ENCODE measurements at regions not wholly inside any gene's neighbourhood (a gene's known extent, or its start where the extent isn't known, plus 50 kb on each side); places are given as distances from the start of the nearest gene placed in this dataset.
"Not testable (repeated sequence)": the region's sequence is repeated elsewhere in the genome, so short reads cannot be mapped to it uniquely, and the experiment has no call there.

DNA sequence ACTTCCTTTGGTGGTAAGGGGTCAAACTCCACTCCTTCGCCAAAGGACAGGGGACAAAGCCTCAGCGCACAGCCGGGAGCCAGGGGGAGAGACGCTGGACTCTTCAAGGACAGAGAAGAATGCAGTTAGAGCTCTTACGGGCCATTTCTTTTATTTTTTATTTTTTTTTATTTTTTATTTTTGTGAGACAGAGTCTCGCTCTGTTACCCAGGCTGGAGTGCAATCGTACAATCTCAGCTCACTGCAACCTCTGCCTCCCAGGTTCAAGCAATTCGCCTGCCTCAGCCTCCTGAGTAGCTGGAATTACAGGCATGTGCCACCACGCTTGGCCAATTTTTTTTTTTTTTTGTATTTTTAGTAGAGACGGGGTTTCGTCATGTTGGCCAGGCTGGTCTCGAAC, 93.2 kb upstream of the RPH3AL start, which contains the start of gene RFLNB:
Gene RFLNB (minus strand): TSS at position 101 of the 400 bp plus-strand sequence.
- DNase-seq (ENCODE audit: low read depth in 2 of 2), result not testable (repeated sequence)

DNA sequence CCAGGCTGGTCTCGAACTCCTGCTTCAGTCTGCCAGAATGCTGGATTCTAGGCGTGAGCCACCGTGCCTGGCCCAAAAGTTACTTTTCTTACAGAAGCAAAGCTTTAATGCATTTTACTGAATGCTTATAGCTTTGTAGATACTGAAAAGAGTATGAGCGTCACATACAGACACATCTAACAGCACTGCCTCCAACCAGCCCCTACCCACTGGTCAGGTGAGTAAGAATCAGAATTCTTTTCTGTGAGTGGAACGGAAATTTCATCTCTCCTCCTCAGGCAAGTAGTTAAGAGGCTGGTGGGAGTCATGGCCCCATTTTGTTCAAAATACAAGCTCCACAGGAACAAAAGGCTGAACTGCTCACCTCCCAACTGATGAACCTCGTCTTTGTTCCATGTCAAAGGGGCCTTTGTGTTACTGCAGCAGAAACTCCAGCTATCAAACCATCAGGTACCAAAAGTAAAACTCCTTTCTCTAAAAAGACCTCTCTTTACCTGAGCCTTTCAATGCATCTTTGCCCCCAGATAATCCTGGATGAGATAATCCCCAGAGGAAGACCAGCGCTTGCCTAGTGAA, 92.4 kb upstream of the RPH3AL start:
- DNase-seq (ENCODE audit: low read depth in 2 of 2), result no peak

DNA sequence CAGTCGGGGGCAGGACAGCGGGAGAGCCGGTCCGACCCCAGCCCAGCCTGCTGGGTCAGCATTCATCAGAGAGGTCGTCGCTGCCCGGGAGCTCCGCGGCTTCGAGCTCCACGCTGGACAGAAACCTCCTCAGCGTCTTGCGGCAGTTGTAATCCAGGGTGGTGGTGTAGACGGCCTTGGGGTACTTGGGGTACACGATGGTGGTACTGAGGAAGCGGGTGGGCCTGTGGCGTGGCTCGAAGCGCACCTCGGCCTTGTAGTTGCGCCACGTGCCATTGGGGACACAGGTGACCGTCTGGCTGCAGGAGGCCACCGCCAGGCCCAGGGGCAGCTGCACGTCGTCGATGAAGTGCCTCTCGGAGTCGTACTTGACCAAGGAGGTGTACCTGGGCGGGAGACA, 90.5 kb upstream of the RPH3AL start:
- no peak for DNase-seq (ENCODE audit: low read depth in 2 of 2)

DNA sequence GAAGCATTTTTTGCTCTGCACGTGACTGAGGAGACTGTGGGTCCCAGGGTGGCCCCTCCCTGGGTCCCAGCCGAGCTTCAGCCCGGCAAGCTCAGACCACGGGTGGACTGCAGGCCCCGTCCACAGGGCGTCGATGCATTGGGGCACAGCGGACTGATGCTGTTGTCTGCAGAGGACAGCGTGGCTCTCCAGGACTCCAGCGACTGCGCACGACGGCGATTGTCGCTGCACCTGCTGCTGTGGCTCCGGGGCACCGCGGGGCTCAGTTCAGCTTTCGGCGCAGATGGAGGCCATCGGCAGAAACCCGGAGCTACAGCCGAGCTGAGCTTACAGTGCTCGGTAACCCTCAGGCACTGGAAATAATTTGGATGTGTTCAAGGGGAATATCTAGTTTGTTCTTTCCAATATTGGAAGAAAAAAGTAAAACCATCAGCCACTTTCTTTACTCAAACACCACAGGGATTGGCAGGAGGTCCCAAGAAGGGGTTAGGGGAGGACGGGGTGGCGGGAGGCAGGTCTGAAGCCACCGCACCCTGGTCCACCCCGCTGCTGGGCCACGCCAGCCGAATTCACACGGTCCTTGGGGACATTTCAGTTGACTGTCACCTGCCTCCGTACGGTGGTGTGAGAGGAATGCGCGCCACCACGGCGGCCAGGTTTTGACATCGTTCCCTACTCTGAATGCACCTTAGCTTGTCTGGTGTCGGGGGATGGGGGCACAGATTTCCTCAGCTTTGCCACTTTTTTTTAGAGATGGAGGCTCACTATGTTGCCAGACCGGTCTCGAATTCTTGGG, 88.7 kb upstream of the RPH3AL start:
- no peak for DNase-seq (ENCODE audit: low read depth in 2 of 2)

DNA sequence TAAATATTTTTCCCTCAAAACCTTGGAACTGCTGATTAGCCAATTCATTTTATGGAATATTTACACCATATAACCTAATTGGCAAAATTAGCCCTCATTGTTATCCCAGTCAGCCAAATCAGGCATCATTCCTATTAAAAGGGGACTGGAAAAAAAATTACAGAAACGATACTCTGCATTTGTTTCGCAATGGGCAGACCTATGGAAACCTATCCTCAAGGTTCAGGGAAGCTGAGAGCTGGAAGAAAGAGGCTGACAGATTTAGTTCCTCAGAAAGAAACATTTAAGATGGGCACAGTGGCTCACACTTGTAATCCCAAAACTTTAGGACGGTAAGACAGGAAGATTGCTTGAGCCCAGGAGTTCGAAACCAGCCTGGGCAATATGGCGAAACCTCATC, 85.6 kb upstream of the RPH3AL start:
- DNase-seq (ENCODE audit: low read depth in 2 of 2), result no peak

DNA sequence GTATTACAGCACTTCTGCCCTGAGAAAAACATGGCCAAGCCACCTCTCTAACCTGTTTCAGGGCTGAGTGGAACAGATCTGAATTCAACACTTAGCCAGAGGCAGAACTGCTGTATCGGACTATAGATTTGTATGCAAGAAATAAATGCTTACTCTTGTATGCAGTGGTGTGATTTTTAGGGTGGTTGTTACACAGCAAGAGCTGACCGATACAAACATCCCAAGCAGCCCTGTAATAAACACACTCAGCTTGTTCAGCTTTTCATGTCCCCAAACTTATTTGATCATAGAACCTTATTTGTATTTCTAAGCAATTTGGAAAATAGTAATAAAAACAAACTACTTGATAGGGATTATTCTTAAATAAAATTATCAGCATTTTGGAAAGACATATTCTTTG, 84.9 kb upstream of the RPH3AL start:
- no peak for DNase-seq (ENCODE audit: low read depth in 2 of 2)

DNA sequence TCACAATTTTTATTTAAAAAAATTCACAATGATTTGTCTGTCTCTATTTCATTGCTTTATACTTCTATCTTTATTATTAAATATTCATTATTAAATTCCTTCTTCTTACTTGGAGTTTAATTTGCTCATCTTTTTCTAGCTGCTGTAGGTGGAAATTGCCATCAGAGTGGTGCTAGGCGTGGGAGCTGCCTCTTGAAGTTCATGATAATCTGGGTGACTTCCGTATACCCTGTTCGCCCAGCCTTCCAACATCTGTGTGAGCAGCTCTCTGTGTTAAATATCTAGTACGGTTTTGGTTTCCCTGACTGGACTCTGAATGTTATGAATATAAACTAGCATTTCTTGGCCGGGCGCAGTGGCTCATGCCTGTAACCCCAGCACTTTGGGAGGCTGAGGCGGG, 84.0 kb upstream of the RPH3AL start:
- DNase-seq (ENCODE audit: low read depth in 2 of 2), result no peak

DNA sequence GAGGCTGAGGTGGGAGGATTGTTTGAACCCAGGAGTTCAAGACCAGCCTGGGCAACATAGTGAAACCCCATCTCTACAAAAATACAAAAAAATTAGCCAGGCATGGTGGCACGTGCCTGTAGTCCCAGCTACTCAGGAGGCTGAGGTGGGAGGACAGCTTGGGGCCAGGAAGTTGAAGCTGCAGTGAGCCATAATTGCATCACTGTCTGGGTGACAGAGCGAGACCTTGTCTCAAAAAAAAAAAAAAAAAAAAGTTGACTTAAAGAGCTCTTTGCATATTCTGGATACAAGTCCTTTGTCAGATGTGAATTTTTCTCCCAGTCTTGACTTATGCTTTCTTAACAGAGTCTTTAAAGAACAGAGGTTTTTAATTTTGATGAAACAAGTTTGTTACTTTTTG, 79.9 kb upstream of the RPH3AL start:
- DNase-seq (ENCODE audit: low read depth in 2 of 2), result not testable (repeated sequence)

DNA sequence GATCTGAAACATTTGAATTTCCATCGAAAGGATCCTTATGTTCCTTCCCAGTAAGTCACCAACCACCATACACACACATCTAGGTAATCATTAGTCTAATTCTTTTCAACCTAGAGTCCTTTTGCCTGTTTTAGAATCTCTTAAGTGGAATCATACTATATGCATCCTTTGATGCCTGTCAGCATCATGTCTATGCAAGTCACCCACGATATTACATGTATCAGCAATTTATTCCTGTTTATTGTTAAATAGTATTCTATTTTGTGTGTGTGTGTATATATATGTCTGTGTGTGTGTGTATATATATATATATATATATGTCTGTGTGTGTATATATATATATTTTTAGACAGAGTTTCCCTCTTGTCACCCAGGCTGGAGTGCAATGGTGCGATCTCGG, 78.9 kb upstream of the RPH3AL start:
- no peak for DNase-seq (ENCODE audit: low read depth in 2 of 2)

DNA sequence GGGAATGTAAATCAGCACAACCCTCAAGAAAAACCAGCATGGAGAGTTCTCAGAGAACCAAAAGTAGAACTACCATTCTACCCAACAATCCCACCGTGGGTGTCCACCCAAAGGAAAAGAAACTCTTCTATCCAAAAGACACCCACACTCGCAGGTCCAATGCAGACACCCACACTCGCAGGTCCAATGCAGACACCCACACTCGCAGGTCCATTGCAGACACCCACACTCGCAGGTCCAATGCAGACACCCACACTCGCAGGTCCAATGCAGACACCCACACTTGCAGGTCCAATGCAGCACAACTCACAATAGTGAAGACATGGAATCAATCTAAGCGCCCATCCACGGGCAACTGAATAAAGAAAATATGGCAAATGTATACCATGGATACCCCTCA, 77.0 kb upstream of the RPH3AL start:
- no peak for DNase-seq (ENCODE audit: low read depth in 2 of 2)

DNA sequence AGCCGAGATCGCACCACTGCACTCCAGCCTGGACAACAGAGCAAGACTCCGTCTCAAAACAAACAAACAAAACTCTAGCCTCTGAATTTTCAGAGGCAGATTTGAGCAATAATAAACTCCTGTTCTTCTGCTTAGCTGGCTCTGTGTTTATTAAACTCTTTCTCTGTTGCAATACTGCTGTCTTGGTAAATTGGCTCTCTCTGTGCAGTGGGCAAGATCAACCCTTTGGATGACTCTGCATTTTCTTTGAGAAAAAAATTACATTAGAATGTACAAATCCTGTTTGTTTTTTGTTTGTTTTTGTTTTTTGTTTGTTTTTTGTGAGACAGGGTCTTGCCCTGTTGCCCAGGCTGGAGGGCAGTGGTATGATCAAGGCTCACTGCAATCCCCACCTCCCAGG, 75.8 kb upstream of the RPH3AL start:
- no peak for DNase-seq (ENCODE audit: low read depth in 2 of 2)

DNA sequence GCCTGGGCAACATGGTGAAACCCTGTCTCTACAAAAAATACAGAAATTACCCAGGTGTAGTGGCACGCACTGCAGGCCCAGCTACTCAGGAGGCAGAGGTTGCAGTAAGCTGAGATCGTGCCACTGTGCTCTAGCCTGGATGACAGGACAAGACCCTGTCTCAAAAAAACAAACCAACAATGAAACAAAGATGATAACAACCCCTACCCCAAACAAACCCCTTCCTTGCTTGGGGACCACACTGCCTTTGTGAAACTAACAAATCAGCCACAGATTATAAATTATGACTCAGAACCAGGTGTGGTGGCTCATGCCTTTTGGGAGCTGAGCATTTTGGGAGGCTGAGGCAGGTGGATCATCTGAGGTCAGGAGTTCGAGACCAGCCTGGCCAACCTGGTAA, 75.3 kb upstream of the RPH3AL start:
- no peak for DNase-seq (ENCODE audit: low read depth in 2 of 2)

DNA sequence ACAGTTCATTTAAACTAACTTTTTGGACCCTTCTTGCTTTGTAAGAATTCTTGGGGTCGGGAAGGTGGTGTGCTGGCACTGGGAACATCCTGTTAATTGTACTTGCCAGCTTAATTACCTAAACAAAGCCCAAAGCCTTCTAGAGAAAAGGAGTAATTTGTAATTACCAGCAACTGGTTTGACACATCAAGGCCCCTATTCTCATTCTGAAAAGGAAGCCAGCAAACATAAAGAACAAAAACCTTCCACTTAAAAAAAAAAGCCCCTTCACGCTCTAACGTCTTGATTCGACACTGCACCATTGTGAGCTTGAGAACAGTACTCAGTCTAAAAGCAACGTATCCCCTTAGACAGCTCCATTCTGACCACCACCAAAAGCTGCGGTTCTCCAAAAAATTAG, 74.7 kb upstream of the RPH3AL start:
- DNase-seq (ENCODE audit: low read depth in 2 of 2), result no peak

DNA sequence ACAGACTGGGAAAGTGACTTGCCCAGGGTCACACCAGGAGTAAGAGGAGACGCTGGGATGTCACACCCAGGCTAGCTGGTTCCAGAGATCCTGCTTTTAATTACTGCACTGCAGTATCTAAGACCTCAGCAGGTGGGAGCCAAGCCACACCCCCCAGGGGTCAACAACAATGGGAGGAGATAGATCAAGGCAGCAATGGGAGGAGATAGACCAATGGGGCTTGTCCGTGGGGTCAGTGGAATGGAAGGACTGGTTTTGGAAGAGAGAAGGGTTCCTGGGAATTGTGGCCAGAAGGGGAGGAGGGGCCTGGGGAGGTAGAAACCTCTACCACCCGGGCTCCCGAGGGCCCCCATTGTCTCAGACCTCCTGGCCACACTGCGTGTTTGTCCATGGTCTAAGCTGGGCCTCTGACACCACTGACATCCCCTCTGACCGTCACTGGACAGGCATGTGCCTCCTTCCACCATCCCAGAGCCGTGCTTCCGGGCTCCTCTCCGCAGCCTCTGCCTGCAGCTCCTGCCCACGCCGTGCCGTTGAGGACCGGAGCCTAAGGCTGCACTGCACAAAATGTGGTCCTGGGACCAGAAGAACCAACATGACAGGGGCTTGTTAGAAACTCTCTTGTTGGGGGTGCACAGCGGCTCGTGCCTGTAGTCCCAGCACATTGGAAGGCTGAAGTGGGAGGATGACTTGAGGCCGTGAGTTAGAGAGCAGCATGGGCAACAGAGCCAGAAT, 69.8 kb upstream of the RPH3AL start:
- no peak for DNase-seq (ENCODE audit: low read depth in 2 of 2)

DNA sequence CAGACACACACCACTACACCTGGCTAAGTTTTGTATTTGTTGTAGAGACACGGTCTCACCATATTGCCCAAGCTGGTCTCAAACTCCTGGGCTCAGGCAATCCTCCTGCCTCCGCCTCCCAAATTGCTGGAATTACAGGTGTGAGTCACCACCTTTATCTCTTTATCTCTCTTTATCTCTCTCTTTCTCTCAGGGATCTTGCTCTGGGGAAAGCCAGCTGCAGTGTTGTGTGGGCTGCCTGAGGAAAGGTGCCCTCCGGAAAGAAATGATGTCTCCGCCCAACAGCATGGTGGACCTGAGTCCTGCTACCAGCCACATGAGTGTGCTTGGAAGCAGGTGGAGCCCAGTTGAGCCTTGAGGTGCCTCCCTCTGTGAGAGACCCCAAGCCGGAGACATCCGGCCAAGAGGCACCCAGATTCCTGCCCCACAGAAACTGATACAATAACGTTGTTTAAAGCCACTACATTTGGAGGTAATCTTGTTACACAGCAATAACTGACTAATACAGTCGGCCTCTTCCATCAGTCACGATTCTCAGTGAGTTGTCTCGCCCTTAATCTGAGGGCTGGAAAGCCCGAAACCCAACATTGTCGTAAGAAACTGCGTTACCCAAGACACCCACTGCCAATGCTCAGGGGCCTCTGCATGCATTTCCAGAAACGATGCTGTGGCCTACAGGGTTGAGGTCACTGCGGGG, 68.0 kb upstream of the RPH3AL start:
- DNase-seq (ENCODE audit: low read depth in 2 of 2), result no peak

DNA sequence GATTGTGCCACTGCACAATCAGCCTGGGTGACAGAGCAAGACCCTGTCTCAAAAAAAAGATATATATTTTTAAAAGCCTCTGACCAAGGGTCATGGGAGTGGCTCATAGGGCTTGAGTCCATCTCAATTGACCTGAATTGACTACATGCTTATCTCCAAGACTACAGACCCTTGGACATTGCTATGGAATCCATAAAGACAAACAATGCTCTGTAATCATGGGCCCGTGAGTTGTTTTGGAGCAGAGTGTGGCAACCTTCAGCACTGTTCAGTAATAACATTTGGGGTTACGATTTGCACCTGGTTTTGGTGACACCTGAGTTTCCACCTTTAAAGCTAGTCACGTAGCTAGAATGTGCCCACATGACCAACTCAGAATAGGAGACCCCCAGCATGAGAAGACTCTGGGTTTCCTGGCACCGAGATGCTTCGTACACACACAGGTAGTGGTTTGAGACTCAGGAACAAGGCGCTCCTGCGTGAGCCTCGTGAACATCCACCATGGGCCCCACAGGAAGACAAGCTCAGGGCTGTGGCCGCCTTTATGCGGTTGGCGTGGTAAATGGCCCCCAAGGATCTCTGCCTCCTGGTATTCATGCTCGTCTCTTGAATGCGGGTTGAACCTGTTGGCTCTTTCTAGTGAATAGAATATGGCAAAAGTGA, 66.6 kb upstream of the RPH3AL start:
- DNase-seq (ENCODE audit: low read depth in 2 of 2), result no peak

DNA sequence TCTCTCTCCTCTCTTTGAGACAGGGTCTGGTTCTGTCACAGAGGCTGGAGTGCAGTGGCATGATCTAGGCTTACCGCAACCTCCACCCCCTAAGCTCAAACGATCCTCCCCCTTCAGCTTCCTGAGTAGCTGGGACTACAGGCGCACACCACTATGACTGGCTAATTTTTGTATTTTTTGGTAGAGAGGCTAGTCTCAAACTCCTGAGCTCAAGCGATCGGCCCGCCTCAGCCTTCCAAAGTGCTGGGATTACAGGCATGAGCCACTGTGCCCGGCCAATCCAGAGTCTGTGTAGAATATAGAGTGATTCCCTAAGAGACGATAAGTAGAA, 65.8 kb upstream of the RPH3AL start:
- no peak for DNase-seq (ENCODE audit: low read depth in 2 of 2)

DNA sequence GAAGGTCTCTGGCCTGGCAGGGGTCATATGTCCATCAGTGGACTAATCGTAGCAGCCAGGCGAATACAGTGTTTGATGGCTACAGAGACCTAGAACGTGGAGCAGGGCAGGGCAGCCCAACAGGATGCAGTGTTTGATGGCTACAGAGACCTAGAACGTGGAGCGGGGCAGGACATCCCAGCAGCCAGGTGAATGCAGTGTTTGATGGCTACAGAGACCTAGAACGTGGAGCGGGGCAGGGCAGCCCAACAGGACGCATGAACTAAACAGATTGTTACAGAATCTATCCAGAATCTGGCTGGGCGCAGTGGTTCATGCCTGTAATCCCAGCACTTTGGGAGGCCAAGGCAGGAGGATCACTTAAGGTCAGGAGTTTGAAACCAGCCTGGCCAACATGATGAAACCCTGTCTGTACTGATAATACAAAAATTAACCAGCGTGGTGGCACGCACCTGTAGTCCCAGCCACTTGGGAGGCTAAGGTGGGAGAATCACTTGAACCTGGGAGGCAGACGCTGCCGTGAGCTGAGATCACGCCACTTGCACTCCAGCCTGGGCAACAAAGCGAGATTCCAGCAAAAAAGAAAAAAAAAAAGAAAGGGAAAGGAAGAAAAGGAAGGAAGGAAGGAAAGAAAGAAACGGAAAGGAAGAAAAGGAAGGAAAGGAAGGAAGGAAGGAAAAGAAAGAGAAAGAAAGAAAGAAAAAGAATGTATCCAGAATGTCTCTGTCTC, 65.2 kb upstream of the RPH3AL start:
- DNase-seq (ENCODE audit: low read depth in 2 of 2), result no peak

DNA sequence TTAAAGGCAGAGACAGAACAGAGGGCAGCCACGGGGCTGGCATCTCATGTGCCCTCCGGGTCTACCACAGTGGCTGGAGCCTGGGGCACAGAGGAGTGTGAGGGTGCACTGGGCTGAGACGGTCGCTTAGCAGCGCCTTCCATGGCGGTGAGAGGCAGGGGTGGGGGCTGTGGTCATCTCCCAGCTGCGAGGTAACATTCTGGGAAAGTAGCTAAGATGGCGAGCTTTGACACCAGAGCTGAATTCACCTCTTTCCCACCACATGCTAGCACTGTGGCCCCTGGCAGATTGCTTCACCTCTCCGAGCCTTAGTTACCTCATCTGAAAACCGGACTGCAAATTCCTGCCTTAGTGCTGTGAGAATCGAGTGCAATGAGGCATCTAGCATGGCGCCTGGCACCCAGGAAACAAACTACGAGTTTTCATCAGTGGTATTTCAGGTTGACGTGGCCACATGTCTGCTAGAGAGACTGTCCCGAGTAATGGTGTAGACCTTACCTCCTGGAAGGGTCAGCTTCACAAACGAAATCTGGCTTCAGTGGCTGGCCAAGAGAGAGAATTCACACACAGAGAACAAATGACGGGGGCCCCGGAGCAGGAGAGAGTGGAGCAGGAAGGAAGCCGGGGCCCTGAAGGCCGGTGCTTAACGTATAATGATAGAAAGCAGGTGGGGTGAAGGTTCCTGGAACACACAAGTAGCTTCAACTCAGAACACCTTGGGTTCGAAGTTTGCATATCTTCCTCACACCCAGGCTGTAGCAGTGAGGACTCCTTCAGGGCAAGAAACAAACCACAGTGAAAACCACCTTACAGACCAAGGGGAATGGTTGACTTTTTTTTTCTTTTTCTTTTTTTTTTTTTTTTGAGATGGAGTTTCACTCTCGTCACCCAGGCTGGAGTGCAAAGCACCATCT, 63.9 kb upstream of the RPH3AL start:
- DNase-seq (ENCODE audit: low read depth in 2 of 2), result peak in 1 of 2 donors; percentile 36

DNA sequence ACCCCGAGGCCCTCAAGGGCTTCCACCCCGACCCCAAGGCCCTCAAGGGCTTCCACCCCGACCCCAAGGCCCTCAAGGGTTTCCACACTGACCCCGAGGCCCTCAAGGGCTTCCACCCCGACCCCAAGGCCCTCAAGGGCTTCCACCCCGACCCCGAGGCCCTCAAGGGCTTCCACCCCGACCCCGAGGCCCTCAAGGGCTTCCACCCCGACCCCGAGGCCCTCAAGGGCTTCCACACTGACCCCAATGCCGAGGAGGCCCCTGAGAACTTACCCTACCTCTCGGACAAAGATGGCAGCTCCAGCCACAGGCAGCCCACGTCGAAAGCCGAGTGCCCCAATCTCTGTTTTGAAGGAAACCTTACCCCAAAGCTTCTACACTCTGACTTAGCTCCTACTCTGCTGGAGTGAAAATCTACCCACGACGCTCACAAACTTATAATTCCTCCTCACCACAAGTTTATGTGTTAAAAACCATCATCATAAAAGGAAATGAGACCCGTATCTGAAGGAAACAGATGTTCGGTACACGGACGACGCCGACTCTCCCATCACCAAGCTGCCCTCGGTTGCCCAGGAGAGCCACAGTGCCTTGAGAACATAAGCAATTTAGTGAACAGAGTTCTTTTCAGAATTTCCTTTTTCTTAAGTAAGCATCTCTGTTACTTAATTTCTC, 61.2 kb upstream of the RPH3AL start:
- no peak for DNase-seq (ENCODE audit: low read depth in 2 of 2)

Data from stimulated activated CD4-positive, alpha-beta T cell treated with anti-CD3 and anti-CD28 coated beads, Interleukin-1b, Interleukin-23, amount 100 ng/mL, for 4 hours (primary cell).